WTC11 (cell line): ENCODE measurements at regions not wholly inside any gene's neighbourhood (a gene's known extent, or its start where the extent isn't known, plus 50 kb on each side); places are given as distances from the start of the nearest gene placed in this dataset.

Source experiments
- MYBL2 ChIP-seq: sonication (generic); formaldehyde crosslinking; IDR thresholded peaks from 2 replicates; pipeline ENCODE4 v1.8.1; 2023; ENCODE audit warnings: mild to moderate bottlenecking, moderate library complexity, missing genetic modification reagents
- TCF7 ChIP-seq: sonication (generic); formaldehyde crosslinking; IDR thresholded peaks from 2 replicates; pipeline ENCODE4 v1.8.0; 2022; ENCODE audit warnings: mild to moderate bottlenecking, low read depth, missing genetic modification reagents, moderate library complexity
- TP53 ChIP-seq: sonication (generic); formaldehyde crosslinking; IDR thresholded peaks from 2 replicates; pipeline ENCODE4 v1.8.1; 2023; ENCODE audit warnings: mild to moderate bottlenecking, missing genetic modification reagents
- TF ChIP-seq, protein P1 (sequence below): fragments of 200-600 bp; IDR thresholded peaks from 2 replicates; pipeline ENCODE4 v1.8.0; 2022; ENCODE audit warnings: antibody characterized with exemption
- TF ChIP-seq, protein P2 (sequence below): sonication (generic); formaldehyde crosslinking; IDR thresholded peaks from 2 replicates; pipeline ENCODE4 v1.8.1; 2023; ENCODE audit warnings: mild to moderate bottlenecking, missing genetic modification reagents
- TF ChIP-seq, protein P3 (sequence below): sonication (generic); formaldehyde crosslinking; IDR thresholded peaks from 2 replicates; pipeline ENCODE4 v1.8.0; 2023; ENCODE audit warnings: missing genetic modification reagents

DNA sequence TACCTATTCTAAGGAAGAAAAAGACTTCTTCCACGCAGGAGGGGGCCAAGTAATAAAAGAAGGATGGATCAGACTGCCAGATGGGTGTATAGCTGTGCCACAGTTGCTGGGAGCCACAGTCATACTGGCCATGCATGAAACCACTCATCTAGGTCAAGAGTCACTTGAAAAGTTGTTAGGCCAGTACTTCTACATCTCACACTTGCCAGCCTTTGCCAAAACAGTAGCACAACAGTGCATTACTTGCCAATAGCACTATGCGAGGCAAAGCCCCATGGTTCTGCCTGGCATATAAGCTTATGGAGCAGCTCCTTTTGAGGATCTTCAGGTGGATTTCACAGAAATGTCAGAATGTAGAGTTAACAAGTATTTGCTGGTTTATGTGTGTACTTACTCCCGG lies 735.0 kb downstream of the NLGN4Y start:
- TF ChIP-seq TCF7: no peak
- TF ChIP-seq, protein P1, sequence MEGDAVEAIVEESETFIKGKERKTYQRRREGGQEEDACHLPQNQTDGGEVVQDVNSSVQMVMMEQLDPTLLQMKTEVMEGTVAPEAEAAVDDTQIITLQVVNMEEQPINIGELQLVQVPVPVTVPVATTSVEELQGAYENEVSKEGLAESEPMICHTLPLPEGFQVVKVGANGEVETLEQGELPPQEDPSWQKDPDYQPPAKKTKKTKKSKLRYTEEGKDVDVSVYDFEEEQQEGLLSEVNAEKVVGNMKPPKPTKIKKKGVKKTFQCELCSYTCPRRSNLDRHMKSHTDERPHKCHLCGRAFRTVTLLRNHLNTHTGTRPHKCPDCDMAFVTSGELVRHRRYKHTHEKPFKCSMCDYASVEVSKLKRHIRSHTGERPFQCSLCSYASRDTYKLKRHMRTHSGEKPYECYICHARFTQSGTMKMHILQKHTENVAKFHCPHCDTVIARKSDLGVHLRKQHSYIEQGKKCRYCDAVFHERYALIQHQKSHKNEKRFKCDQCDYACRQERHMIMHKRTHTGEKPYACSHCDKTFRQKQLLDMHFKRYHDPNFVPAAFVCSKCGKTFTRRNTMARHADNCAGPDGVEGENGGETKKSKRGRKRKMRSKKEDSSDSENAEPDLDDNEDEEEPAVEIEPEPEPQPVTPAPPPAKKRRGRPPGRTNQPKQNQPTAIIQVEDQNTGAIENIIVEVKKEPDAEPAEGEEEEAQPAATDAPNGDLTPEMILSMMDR: no peak
- TF ChIP-seq, protein P2, sequence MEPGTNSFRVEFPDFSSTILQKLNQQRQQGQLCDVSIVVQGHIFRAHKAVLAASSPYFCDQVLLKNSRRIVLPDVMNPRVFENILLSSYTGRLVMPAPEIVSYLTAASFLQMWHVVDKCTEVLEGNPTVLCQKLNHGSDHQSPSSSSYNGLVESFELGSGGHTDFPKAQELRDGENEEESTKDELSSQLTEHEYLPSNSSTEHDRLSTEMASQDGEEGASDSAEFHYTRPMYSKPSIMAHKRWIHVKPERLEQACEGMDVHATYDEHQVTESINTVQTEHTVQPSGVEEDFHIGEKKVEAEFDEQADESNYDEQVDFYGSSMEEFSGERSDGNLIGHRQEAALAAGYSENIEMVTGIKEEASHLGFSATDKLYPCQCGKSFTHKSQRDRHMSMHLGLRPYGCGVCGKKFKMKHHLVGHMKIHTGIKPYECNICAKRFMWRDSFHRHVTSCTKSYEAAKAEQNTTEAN (CRISPR knock-in tag): no peak
- TF ChIP-seq TP53 (CRISPR knock-in tag): no peak
- TF ChIP-seq, protein P3, sequence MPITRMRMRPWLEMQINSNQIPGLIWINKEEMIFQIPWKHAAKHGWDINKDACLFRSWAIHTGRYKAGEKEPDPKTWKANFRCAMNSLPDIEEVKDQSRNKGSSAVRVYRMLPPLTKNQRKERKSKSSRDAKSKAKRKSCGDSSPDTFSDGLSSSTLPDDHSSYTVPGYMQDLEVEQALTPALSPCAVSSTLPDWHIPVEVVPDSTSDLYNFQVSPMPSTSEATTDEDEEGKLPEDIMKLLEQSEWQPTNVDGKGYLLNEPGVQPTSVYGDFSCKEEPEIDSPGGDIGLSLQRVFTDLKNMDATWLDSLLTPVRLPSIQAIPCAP (CRISPR knock-in tag): no peak
- TF ChIP-seq MYBL2 (CRISPR knock-in tag): no peak
